Ovary (tissue), 3 donors: ENCODE measurements at regions not wholly inside any gene's neighbourhood (a gene's known extent, or its start where the extent isn't known, plus 50 kb on each side); places are given as distances from the start of the nearest gene placed in this dataset.
"Not testable (repeated sequence)": the region's sequence is repeated elsewhere in the genome, so short reads cannot be mapped to it uniquely, and the experiment has no call there.

ENCODE experiments used
- EP300 ChIP-seq: sonication (generic); formaldehyde crosslinking; IDR thresholded peaks from one replicate; pipeline ENCODE4 v1.6.1; 2017; ENCODE audit warnings: antibody characterized with exemption
- POLR2A ChIP-seq: fragments of 450-650 bp; IDR thresholded peaks from one replicate; pipeline ENCODE4 v1.6.1; 2017; ENCODE audit warnings: antibody characterized with exemption, mild to moderate bottlenecking, moderate library complexity
- TF ChIP-seq, protein P1 (sequence below), 3 donors: fragments of 450-650 bp in 2 of 3; fragments of 200-600 bp in 1 of 3; IDR thresholded peaks; one replicate each; pipeline versions ENCODE4 v1.5.1 to v1.8.0; 2016 to 2022; ENCODE audit warnings: antibody characterized with exemption in 3 of 3, mild to moderate bottlenecking in 1 of 3
- donor health status: DM: no; HTN: no; CAD: no.

DNA sequence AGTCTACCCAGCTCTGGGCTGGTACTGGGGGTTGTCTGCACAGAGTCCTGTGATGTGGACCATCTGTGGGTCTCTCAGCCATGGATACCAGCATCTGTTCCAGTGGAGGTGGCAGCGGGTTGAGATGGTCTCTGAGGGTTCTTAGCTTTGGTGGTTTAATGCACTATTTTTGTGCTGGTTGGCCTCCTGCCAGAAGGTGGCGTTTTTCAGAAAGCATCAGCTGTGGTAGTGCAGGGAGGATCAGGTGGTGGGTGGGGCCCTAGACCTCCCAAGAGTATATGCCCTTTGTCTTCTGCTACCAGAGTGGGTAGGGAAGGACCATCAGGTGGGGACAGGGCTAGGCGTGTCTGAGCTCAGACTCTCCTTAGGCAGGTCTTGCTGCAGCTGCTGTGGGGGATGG is 103.7 kb downstream of the GALR1 start:
- TF ChIP-seq EP300, POLR2A: not testable (repeated sequence)
- TF ChIP-seq, protein P1, sequence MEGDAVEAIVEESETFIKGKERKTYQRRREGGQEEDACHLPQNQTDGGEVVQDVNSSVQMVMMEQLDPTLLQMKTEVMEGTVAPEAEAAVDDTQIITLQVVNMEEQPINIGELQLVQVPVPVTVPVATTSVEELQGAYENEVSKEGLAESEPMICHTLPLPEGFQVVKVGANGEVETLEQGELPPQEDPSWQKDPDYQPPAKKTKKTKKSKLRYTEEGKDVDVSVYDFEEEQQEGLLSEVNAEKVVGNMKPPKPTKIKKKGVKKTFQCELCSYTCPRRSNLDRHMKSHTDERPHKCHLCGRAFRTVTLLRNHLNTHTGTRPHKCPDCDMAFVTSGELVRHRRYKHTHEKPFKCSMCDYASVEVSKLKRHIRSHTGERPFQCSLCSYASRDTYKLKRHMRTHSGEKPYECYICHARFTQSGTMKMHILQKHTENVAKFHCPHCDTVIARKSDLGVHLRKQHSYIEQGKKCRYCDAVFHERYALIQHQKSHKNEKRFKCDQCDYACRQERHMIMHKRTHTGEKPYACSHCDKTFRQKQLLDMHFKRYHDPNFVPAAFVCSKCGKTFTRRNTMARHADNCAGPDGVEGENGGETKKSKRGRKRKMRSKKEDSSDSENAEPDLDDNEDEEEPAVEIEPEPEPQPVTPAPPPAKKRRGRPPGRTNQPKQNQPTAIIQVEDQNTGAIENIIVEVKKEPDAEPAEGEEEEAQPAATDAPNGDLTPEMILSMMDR (IDR thresholded peaks at IDR 0.05): not testable (repeated sequence)
